A549 (cell line): ENCODE measurements at regions not wholly inside any gene's neighbourhood (a gene's known extent, or its start where the extent isn't known, plus 50 kb on each side); places are given as distances from the start of the nearest gene placed in this dataset.

ENCODE experiments used
- CEBPB ChIP-seq, 2 experiments: fragments of >200 bp in 1 of 2; sonication (Bioruptor Twin) in 1 of 2; formaldehyde crosslinking in 1 of 2; IDR thresholded peaks; 2 replicates each; pipeline ENCODE4 v1.6.1; 2012 to 2016
- JUN ChIP-seq, 2 experiments: fragments of >200 bp; sonication (Bioruptor Twin); formaldehyde crosslinking; IDR thresholded peaks; 2 replicates in 1 of 2; 3 replicates in 1 of 2; pipeline ENCODE4 v1.6.1; 2016 to 2017
- POLR2A ChIP-seq: IDR thresholded peaks from 2 replicates; pipeline ENCODE4 v1.6.1; 2012; ENCODE audit warnings: mild to moderate bottlenecking, low read length
- TF ChIP-seq, protein P1 (sequence below): fragments of >200 bp; sonication (Bioruptor Twin); formaldehyde crosslinking; IDR thresholded peaks from 3 replicates; pipeline ENCODE4 v1.5.1; 2016

DNA sequence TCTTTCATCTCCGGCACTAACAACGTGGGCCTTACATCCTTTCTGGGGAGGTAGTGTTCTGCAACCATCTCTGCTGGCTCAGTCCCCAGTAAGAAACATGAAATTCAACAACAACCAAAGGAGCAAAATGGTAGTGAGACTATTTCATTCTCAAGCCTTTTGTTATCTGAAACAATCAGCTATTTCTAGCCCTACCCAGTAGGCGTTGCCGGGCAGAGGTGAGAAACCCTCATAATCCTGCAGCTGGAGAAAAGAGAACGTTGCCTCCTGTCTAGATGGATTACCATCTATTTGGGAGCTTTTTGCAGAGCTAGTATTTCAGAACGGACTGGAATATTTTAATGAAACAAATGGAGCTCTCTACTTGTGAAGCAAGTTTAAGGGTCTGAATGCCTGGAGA lies 66.4 kb upstream of the GPR174 start:
- TF ChIP-seq POLR2A (no peak), JUN (IDR thresholded peaks at IDR 0.05) (no peak), CEBPB (IDR thresholded peaks at IDR 0.05) (no peak)
- TF ChIP-seq, protein P1, sequence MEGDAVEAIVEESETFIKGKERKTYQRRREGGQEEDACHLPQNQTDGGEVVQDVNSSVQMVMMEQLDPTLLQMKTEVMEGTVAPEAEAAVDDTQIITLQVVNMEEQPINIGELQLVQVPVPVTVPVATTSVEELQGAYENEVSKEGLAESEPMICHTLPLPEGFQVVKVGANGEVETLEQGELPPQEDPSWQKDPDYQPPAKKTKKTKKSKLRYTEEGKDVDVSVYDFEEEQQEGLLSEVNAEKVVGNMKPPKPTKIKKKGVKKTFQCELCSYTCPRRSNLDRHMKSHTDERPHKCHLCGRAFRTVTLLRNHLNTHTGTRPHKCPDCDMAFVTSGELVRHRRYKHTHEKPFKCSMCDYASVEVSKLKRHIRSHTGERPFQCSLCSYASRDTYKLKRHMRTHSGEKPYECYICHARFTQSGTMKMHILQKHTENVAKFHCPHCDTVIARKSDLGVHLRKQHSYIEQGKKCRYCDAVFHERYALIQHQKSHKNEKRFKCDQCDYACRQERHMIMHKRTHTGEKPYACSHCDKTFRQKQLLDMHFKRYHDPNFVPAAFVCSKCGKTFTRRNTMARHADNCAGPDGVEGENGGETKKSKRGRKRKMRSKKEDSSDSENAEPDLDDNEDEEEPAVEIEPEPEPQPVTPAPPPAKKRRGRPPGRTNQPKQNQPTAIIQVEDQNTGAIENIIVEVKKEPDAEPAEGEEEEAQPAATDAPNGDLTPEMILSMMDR, result no peak
